ENCODE measurements at regions not wholly inside any gene's neighbourhood (a gene's known extent, or its start where the extent isn't known, plus 50 kb on each side); places are given as distances from the start of the nearest gene placed in this dataset.
A peak's percentile ranks its signal among the peaks of the same experiment; 100 is the strongest.

DNA sequence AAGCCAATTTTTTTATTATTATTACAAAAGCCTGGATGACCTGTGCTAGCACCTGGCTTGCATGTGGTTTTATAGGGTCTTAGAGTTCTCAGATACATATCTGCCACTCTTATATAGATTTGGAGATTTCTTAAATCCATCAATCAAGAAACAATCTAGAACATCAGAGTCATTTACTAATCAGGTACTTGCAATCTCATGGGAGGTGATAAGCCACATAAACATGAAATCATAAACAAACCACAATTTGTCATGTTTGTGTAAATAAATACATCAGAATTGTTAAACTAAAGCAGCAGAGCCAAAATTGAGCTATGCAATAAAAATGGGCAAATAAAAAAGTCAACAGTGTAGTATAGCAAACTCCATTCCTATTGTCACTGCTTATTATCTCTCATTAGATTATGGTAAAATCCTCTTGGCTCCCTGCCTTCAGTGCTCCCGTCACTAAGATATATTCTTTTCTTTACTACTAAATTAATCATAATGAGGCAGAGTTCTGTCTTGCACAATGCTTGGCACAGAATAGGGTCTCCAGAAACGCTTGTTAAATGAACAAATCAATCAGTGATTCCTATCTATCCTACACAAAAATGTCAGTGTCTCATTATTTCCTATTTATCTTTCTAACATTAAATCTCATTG is 108.7 kb upstream of the TTC29 start:
- Histone ChIP-seq H3K9me2 (replicated peaks; ENCODE audit: control insufficient read depth, low read length) (no peaks in the 10 kb centered on the region), H3F3A (ENCODE audit: control insufficient read depth, insufficient read depth) (no peaks in the 10 kb centered on the region), H3K4me3 (ENCODE audit: low read length) (no peak overlapping the region), H3K4me2 (ENCODE audit: low read length) (no peak overlapping the region), H3K4me1 (ENCODE audit: control insufficient read depth, low read length) (peaks cover 5% of the 10 kb centered on the region), H3K27ac (ENCODE audit: low read depth, low read length) (no peak overlapping the region), H3K9me3 (ENCODE audit: control insufficient read depth, insufficient read depth, low read length) (0 out of 2 replicates have a peak, but pooled peaks cover 3% of the 10 kb centered on the region), H3K27me3 (ENCODE audit: control insufficient read depth, low read length) (peaks cover 10% of the 10 kb centered on the region; the same call in 1 of the 2 replicates), H3K79me2 (ENCODE audit: control insufficient read depth, low read length) (no peaks in the 10 kb centered on the region), H3K36me3 (ENCODE audit: control insufficient read depth, low read length) (no peaks in the 10 kb centered on the region), H4K20me1 (ENCODE audit: control insufficient read depth, insufficient read depth, low read depth, low read length) (no peaks in the 10 kb centered on the region)
- TF ChIP-seq EZH2phosphoT487 (IDR thresholded peaks at IDR 0.05; ENCODE audit: borderline replicate concordance, low read length) (no peak), CTCF (IDR thresholded peaks at IDR 0.05; ENCODE audit: low read depth, low read length, poor library complexity, severe bottlenecking) (no peak)

- Histone ChIP-seq H3K9me3 (ENCODE audit: control insufficient read depth, insufficient read depth, low read length) (0 out of 2 replicates have a peak, but pooled peaks cover 3% of the 10 kb centered on the region), H3K36me3 (ENCODE audit: control insufficient read depth, low read length) (no peaks in the 10 kb centered on the region), H3K4me3 (ENCODE audit: low read length) (peak overlapping the region; percentile 5; the same call in 1 of the 2 replicates), H3K4me1 (ENCODE audit: control insufficient read depth, low read length) (peaks cover 7% of the 10 kb centered on the region), H3K9me2 (replicated peaks; ENCODE audit: control insufficient read depth, low read length) (no peaks in the 10 kb centered on the region), H3K4me2 (ENCODE audit: low read length) (peak overlapping the region; percentile 26), H3K27me3 (ENCODE audit: control insufficient read depth, low read length) (0 out of 2 replicates have a peak, but pooled peaks cover 2% of the 10 kb centered on the region), H4K20me1 (ENCODE audit: control insufficient read depth, insufficient read depth, low read depth, low read length) (no peaks in the 10 kb centered on the region), H3K79me2 (ENCODE audit: control insufficient read depth, low read length) (no peaks in the 10 kb centered on the region), H3K27ac (ENCODE audit: low read depth, low read length) (no peak overlapping the region), H3F3A (ENCODE audit: control insufficient read depth, insufficient read depth) (no peaks in the 10 kb centered on the region)
- no peak for TF ChIP-seq EZH2phosphoT487 (IDR thresholded peaks at IDR 0.05; ENCODE audit: borderline replicate concordance, low read length)
- TF ChIP-seq CTCF (IDR thresholded peaks at IDR 0.05; ENCODE audit: low read depth, low read length, poor library complexity, severe bottlenecking), result no peak
Observed at GRCh38 chr4:147056940-147057610, 111.4 kb upstream of the TTC29 start.

GRCh38 chr4:147057611-147058190 is 112.0 kb upstream of the TTC29 start:
- Histone ChIP-seq H4K20me1 (ENCODE audit: control insufficient read depth, insufficient read depth, low read depth, low read length) (no peaks in the 10 kb centered on the region), H3K27me3 (ENCODE audit: control insufficient read depth, low read length) (0 out of 2 replicates have a peak, but pooled peaks cover 2% of the 10 kb centered on the region), H3K9me3 (ENCODE audit: control insufficient read depth, insufficient read depth, low read length) (0 out of 2 replicates have a peak, but pooled peaks cover 3% of the 10 kb centered on the region), H3K4me3 (ENCODE audit: low read length) (peak overlapping the region; percentile 5; the same call in 1 of the 2 replicates), H3K27ac (ENCODE audit: low read depth, low read length) (no peak overlapping the region), H3K9me2 (replicated peaks; ENCODE audit: control insufficient read depth, low read length) (no peaks in the 10 kb centered on the region), H3K79me2 (ENCODE audit: control insufficient read depth, low read length) (no peaks in the 10 kb centered on the region), H3F3A (ENCODE audit: control insufficient read depth, insufficient read depth) (no peaks in the 10 kb centered on the region), H3K4me1 (ENCODE audit: control insufficient read depth, low read length) (peaks cover 7% of the 10 kb centered on the region), H3K36me3 (ENCODE audit: control insufficient read depth, low read length) (no peaks in the 10 kb centered on the region), H3K4me2 (ENCODE audit: low read length) (peak overlapping the region; percentile 26)
- TF ChIP-seq EZH2phosphoT487 (IDR thresholded peaks at IDR 0.05; ENCODE audit: borderline replicate concordance, low read length), result no peak
- no peak for TF ChIP-seq CTCF (IDR thresholded peaks at IDR 0.05; ENCODE audit: low read depth, low read length, poor library complexity, severe bottlenecking)

Data from DOHH2 (cell line).